HAP-1 (cell line): ENCODE measurements at regions not wholly inside any gene's neighbourhood (a gene's known extent, or its start where the extent isn't known, plus 50 kb on each side); places are given as distances from the start of the nearest gene placed in this dataset.

Experiments used
- DNase-seq, 2 experiments: peaks; one replicate each; pipeline ENCODE4 v3.0.0-alpha.2; 2016 to 2020; ENCODE audit warnings: low spot score in 2 of 2
- H3K27me3 ChIP-seq: fragments of 250-450 bp; sonication (Bioruptor Pico); 2 replicates; pipeline ENCODE4 v1.5.1; 2020; ENCODE audit warnings: low read depth, mild to moderate bottlenecking, moderate library complexity
- H3K36me3 ChIP-seq: fragments of 250-450 bp; sonication (Bioruptor Pico); replicated peaks from 2 replicates; pipeline ENCODE4 v1.5.1; 2020; ENCODE audit warnings: mild to moderate bottlenecking
- H3K4me1 ChIP-seq: fragments of 250-450 bp; sonication (Bioruptor Pico); 2 replicates; pipeline ENCODE4 v1.5.1; 2020; ENCODE audit warnings: mild to moderate bottlenecking
- H3K4me3 ChIP-seq: fragments of 250-450 bp; sonication (Bioruptor Pico); 2 replicates; pipeline ENCODE4 v1.5.1; 2020; ENCODE audit warnings: mild to moderate bottlenecking, moderate library complexity
- H3K9me3 ChIP-seq: fragments of 250-450 bp; sonication (Bioruptor Pico); 2 replicates; pipeline ENCODE4 v1.5.1; 2020; ENCODE audit warnings: mild to moderate bottlenecking, moderate library complexity
- in situ Hi-C: fragments of 300-500 bp; cut with MboI; formaldehyde crosslinking; loops from 3 replicates; pipeline ENCODE4 v1.14.3; 2020; ENCODE audit warnings: low sequenced_read_pairs, inconsistent platforms, mixed read lengths

DNA sequence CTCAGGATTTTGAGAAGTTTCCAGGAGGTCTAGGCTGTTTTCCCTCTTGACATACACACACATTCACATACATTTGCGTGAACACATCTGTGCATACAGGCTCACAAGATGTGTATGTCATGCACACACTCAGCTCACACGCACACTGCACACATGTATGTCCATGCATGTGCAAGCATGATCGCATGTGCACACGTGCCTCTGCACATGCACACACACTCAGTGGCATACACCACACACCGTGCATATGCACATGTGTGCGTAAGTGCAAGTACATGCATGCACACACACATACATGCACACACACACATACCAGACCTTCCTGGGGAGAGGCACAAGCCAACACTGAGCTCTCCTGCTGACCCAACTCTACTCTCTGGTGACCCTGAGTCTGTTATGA is 171.4 kb downstream of the RBFOX3 start:
- Histone ChIP-seq H3K4me3 (no peak overlapping the region), H3K9me3 (no peaks in the 10 kb centered on the region), H3K4me1 (no peaks in the 10 kb centered on the region), H3K27me3 (peaks cover 6% of the 10 kb centered on the region), H3K36me3 (no peaks in the 10 kb centered on the region)
- in situ Hi-C loops, result no loop called here
- DNase-seq, result no peak

DNA sequence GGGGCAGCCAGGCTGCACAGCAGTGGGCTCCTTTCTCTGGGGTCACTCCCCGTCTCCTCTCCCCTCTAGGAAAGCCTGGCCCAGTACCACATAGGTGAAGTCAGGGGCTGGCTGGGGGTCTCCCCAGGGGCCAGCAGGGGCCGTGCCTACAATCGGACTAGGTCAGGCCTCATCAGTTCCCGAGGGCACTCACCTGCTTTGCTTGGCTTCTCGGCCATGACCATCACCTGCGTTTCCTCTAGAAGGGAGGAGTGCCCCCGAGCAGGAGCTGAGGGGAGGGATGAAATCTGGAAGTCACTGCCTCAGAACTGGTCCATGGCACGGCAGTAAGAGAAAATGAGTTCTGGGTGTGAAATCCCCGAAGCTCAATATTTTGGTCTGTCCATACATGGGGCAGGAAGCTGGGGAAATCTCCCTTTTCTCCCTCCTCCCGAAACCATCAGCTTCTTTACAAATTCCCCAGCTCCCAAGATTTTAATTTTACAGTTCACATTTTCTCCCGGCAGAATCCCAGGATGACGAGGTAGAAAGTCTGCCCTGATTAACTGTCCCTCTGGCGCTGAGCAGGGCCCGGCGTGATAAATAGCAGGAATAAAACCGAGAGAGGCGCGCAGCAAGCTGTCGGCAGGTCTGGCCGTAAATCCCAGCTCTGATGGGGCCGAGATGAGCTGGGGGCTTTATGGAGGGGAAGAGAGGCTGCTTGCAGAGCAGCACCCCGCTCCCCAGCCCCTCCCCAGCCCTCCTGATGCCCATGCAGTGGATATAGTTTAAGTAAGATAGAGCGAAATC is 172.1 kb downstream of the RBFOX3 start:
- no peak overlapping the region for H3K4me3 ChIP-seq
- DNase-seq, result no peak
- no peaks in the 10 kb centered on the region for H3K36me3 ChIP-seq
- in situ Hi-C loops, result no loop called here
- H3K4me1 ChIP-seq, result no peaks in the 10 kb centered on the region
- H3K9me3 ChIP-seq, result no peaks in the 10 kb centered on the region
- H3K27me3 ChIP-seq, result peaks cover 6% of the 10 kb centered on the region

DNA sequence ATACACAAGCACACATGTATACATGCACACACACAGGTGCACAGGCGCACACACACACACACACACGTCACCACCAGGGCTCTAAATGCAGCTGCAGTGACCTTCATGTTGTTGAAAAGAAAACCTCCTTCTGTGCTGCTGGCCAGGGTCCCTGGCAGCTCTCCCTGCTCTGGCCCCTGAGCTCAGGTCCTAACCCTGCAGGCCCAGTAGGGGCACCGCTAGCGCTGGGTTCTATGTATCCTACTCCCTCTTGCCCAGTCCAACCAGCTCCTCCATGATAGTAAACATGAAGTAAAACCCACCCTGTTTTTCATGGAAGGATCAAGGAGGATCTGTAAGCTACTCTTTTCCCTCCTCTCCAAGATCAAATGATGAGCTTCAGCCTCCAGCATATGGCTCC is 172.8 kb downstream of the RBFOX3 start:
- H3K36me3 ChIP-seq, result no peaks in the 10 kb centered on the region
- H3K4me3 ChIP-seq, result no peak overlapping the region
- DNase-seq, result no peak
- in situ Hi-C loops, result no loop called here
- no peaks in the 10 kb centered on the region for H3K9me3 ChIP-seq
- no peaks in the 10 kb centered on the region for H3K4me1 ChIP-seq
- H3K27me3 ChIP-seq, result peaks cover 6% of the 10 kb centered on the region

GRCh38 chr17:79437081-79437480 is 173.8 kb downstream of the RBFOX3 start:
- peaks cover 6% of the 10 kb centered on the region for H3K27me3 ChIP-seq
- in situ Hi-C loops, result no loop called here
- no peaks in the 10 kb centered on the region for H3K9me3 ChIP-seq

GRCh38 chr17:79435962-79436361 is 174.9 kb downstream of the RBFOX3 start:
- Histone ChIP-seq H3K9me3 (no peaks in the 10 kb centered on the region), H3K27me3 (peaks cover 7% of the 10 kb centered on the region), H3K4me1 (no peaks in the 10 kb centered on the region), H3K4me3 (no peak overlapping the region), H3K36me3 (no peaks in the 10 kb centered on the region)
- DNase-seq, result no peak
- in situ Hi-C loops, result no loop called here

More at GRCh38 chr17:79437081-79437480, 173.8 kb downstream of the RBFOX3 start:
- no peaks in the 10 kb centered on the region for H3K4me1 ChIP-seq
- H3K4me3 ChIP-seq, result no peak overlapping the region
- H3K36me3 ChIP-seq, result no peaks in the 10 kb centered on the region
- no peak for DNase-seq

DNA sequence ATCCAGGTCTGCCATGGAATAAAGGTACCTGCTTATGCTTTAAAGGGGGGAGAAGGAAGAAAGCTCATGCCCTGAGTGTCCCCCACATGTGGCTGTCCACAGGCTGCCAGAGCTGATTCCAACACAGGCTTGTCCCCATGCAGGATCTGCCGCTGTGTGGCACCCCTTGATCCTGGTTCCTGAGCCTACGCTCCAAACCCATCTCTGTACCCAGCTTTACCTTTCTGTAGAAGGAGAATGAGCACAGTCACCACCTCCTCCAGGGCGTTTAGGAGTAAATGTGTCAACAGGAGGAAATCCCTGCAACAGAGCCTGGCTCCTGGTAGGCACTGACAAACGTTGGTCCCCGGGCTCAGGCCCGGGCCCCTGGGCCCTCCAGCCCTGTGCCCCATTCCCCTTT is 175.6 kb downstream of the RBFOX3 start:
- no peaks in the 10 kb centered on the region for H3K9me3 ChIP-seq
- H3K27me3 ChIP-seq, result peaks cover 13% of the 10 kb centered on the region
- no peaks in the 10 kb centered on the region for H3K36me3 ChIP-seq
- H3K4me3 ChIP-seq, result no peak overlapping the region
- DNase-seq, result no peak
- H3K4me1 ChIP-seq, result no peaks in the 10 kb centered on the region
- in situ Hi-C loops, result no loop called here

- peaks cover 15% of the 10 kb centered on the region for H3K27me3 ChIP-seq
- no peaks in the 10 kb centered on the region for H3K9me3 ChIP-seq
- in situ Hi-C loops, result no loop called here
- no peaks in the 10 kb centered on the region for H3K36me3 ChIP-seq
- no peak overlapping the region for H3K4me3 ChIP-seq
- H3K4me1 ChIP-seq, result no peaks in the 10 kb centered on the region
- DNase-seq, result no peak
Measured at GRCh38 chr17:79434215-79434614, 176.6 kb downstream of the RBFOX3 start.

DNA sequence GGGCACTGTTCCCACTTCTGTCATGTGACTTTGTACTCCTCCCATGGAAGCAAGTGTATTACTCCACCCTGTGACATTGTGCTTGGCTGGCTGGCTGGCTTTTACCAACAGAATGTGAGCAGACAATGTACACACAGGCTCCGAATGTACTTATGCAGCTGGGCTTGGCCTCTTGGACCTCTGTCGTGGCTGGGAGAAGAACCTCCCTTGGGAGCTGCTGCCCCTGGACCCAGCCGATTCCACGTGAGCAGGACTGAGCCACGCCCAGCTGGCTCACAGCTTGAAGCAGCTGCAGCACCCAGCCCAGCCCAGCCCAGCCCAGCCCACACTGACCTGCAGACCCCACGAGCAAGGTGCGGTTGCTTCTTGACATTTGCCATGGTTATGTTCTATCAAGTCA is 177.5 kb downstream of the RBFOX3 start:
- no peaks in the 10 kb centered on the region for H3K4me1 ChIP-seq
- in situ Hi-C loops, result no loop called here
- no peak overlapping the region for H3K4me3 ChIP-seq
- no peaks in the 10 kb centered on the region for H3K9me3 ChIP-seq
- DNase-seq, result no peak
- no peaks in the 10 kb centered on the region for H3K36me3 ChIP-seq
- H3K27me3 ChIP-seq, result peaks cover 15% of the 10 kb centered on the region

- no peak for DNase-seq
- Histone ChIP-seq H3K36me3 (no peaks in the 10 kb centered on the region), H3K27me3 (peaks cover 20% of the 10 kb centered on the region), H3K4me3 (no peak overlapping the region), H3K4me1 (no peaks in the 10 kb centered on the region), H3K9me3 (no peaks in the 10 kb centered on the region)
- in situ Hi-C loops, result no loop called here
Measured at GRCh38 chr17:79431175-79431574, 179.7 kb downstream of the RBFOX3 start.

DNA sequence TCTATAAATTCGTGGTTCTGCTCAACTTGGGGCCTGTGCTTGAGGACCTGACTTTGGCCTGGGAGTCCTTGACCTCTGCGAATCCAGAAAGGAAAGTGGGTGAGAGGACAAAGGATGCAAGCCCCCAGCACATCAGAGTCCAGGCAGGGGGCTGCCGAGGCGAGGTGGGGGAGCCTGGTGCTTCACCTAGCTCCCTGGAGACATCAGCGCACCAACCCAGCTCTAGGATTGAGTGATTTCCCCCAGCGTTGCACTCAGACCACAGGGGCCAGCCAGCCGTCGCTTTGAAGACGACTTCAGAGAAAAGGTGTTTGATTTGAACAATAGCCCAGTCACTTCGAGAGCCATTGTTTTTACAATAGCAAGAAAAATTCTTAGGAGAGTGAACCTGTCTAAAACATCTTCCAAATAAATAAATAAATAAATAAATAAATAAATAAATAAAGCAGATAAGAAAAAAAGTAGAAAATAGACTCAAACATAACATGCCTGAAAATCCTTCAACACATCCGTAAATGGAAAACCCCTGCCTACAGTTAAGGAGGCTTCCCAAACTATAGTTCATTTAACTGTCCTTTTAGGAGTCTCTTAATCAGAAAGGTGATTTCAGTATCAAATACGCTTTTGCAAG is 180.9 kb downstream of the RBFOX3 start:
- Histone ChIP-seq H3K9me3 (no peaks in the 10 kb centered on the region), H3K4me1 (no peaks in the 10 kb centered on the region), H3K27me3 (peaks cover 22% of the 10 kb centered on the region), H3K36me3 (no peaks in the 10 kb centered on the region), H3K4me3 (no peak overlapping the region)
- in situ Hi-C loops, result no loop called here
- no peak for DNase-seq

- no peaks in the 10 kb centered on the region for H3K36me3 ChIP-seq
- H3K9me3 ChIP-seq, result no peaks in the 10 kb centered on the region
- in situ Hi-C loops, result no loop called here
- no peak for DNase-seq
- H3K4me1 ChIP-seq, result no peaks in the 10 kb centered on the region
- peaks cover 24% of the 10 kb centered on the region for H3K27me3 ChIP-seq
- no peak overlapping the region for H3K4me3 ChIP-seq
Measured at GRCh38 chr17:79428988-79429387, 181.9 kb downstream of the RBFOX3 start.

- no peak overlapping the region for H3K4me3 ChIP-seq
- peaks cover 24% of the 10 kb centered on the region for H3K27me3 ChIP-seq
- H3K9me3 ChIP-seq, result no peaks in the 10 kb centered on the region
- in situ Hi-C loops, result no loop called here
- H3K36me3 ChIP-seq, result no peaks in the 10 kb centered on the region
- no peaks in the 10 kb centered on the region for H3K4me1 ChIP-seq
- no peak for DNase-seq
Measured at GRCh38 chr17:79427621-79428539, 183.0 kb downstream of the RBFOX3 start.

GRCh38 chr17:79425686-79426085 is 185.2 kb downstream of the RBFOX3 start:
- no peaks in the 10 kb centered on the region for H3K36me3 ChIP-seq
- no peak for DNase-seq
- no peaks in the 10 kb centered on the region for H3K9me3 ChIP-seq
- in situ Hi-C loops, result no loop called here
- peaks cover 21% of the 10 kb centered on the region for H3K27me3 ChIP-seq
- no peak overlapping the region for H3K4me3 ChIP-seq
- no peaks in the 10 kb centered on the region for H3K4me1 ChIP-seq
